HG02623 (cell line): ENCODE measurements at regions not wholly inside any gene's neighbourhood (a gene's known extent, or its start where the extent isn't known, plus 50 kb on each side); places are given as distances from the start of the nearest gene placed in this dataset.

Experiments used
- ATAC-seq: cut with Tn5 transposase; IDR thresholded peaks from one replicate; pipeline ENCODE4 v1.9.1; 2021; ENCODE audit warnings: moderate library complexity; ENCODE audit not compliant: unreplicated experiment

DNA sequence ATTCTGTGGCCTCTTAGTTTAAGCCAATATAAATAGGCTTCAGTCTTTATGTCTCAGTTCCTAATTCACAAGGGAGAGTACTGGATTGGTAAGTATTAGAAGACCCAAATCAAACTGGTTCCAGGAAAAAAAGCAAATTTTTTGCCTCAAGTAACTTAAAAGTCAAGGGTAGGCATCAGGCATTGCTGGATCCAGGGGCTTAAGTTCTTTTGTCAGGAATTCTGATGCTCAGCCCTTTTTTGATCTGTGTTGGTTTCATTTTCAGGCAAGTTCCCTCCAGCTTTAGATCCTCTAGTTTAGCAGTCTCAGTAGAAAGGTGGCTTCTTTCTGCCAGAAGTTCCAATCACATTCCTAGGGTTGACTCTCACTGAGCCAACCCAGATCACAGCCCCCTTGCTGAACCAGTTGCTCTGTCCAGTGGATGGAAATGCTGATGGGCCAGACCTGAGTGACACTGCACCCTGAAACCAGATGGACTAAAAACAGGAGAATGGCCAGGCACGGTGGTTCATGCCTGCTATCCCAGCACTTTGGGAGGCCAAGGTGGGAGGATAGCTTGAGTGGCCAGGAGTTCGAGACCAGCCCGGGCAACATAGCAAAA is 253.5 kb downstream of the SHQ1 start:
- no peak for ATAC-seq

DNA sequence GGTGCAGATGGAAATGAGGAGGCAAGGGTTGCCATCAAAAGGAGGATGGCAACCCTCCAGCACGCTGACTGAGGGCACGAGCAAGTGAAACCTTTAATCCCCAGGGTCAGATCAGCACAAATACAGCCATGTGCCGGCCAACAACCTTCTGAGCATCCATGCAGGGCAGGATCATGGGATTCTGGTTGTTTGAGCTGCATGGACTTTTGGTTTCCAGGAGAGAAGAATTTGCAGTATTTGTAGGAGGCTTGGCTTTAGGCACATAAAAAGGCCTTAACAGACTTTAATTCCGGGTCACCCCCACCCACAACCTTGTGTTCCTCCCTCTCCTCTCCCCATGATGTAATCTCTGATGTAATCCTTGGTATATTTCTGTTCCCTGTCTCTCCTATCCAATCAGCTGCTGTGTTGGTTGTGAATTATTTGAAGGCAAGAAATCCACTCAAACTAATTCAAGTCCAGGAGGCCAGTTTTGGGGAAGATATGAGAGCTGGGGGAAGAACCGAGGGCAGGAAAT is 254.3 kb downstream of the SHQ1 start:
- no peak for ATAC-seq

DNA sequence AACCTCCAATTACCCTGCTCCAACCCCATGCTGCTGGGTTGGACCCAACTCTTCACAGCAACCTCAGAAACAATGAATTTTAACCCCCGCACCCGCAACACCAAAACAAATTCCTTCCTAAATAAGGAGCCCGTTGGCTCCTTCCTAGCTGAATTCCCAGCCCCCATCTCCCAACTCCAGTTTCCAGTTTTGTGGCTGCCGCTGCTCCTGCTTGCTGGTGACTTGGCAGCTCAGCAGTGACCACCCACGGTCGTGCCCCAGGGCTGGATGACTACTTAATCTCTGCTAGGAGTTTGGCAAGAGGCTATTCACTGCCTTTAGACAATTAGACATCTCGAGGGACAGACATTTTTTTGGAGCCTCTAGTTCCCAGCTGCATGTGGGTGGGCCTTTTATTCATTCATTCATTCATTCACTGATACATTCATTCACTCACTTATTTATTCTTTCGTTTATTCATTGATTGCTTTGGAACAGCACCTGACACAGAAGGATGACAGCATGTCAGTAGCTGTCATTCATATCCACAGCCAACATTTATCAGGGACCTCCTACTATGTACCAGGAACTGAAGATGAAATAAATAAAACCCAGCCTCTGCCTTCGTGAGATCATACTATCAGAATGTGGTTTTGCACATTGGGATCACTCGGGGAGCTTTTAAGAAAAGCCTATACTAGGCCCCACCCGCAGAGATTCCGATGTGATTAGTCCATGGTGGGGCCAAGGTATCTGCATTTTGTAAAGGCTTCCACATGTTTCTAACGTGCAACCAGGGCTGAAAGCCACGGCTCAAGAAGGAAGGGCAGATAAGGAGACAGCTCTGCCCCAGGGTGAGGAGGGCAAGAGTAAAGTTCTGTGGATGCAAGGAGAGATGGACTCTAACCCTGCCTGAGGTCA is 256.5 kb downstream of the SHQ1 start:
- ATAC-seq: no peak

DNA sequence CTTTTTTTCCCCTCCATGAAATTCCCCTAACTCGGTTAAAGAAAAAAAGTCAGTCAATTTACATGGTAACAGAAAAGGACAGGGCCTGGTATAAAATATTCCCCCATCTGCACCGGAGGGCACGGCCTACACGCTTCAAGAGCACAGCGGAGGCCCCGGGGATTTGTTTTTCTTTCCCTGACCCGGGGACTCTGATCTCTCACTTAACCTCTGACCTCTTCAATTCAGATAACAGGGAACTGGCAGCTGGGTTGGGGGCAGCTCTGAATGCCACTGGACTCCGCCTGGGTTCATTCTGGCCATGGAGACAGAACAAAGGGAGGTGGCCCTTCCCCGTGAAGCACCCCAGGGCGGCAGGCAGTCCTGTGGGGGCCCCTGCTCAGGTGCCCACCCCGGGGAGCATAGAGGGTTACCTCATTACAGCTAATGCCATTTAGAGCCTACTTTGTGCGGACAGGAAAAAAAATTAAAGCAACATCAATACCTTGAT is 257.5 kb downstream of the SHQ1 start:
- ATAC-seq: no peak

DNA sequence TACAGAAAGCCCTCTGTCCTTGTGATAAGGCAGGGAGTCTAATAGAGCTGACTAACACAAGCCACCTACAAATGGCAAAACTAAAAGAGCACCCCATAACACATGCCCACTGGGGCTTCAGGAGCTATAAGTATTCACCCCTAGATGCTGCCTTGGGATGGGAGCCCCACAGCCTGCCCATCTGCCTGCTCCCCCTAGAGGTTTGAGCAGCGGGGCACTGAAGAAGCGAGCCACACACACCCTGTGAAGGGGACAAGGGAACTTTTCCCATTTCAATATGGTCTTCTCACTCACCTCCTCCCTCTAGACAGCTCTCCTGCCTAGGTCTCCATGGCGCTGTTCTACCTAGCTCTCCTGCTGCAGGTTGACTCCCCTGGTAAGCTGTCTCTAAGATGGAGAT is 261.0 kb downstream of the SHQ1 start:
- ATAC-seq: no peak

DNA sequence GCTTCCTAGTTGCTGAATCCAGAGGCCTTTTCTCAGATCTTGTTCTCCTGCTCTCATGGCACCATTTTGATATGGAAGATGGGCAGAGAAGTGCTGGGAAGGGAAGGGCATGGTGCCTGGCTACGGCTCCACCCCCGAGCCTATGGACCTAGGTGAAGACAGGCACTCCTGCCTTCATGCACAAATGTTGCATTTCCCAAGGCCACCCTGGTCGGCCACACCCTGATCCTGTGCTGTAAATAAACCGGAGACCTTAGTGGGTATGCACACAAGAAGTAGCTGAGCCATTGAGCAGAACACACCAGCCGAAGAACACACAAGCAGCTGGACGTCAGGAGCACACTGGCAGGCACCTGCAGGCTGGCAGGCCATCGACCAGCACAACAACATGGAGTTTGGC is 261.6 kb downstream of the SHQ1 start:
- no peak for ATAC-seq

DNA sequence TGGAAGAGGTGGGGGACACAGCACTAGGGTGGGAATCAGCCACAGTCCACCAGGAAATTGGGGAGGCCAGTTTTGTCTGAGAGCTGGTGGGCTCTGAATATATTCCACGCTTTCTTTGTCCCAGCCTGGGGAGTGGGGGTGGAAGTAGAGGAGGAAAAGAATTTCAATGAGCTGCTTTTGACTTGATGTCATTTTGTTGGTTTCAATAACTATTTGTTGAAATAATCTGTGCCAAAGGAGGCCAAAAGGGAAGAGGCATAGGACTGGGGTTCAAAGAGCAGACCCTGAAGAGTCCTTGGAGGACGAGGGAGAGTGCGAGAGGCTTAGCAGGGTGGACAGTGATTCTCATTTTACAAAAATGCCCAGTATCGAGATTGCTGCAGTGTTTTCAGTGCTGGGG is 262.3 kb downstream of the SHQ1 start:
- ATAC-seq: no peak

DNA sequence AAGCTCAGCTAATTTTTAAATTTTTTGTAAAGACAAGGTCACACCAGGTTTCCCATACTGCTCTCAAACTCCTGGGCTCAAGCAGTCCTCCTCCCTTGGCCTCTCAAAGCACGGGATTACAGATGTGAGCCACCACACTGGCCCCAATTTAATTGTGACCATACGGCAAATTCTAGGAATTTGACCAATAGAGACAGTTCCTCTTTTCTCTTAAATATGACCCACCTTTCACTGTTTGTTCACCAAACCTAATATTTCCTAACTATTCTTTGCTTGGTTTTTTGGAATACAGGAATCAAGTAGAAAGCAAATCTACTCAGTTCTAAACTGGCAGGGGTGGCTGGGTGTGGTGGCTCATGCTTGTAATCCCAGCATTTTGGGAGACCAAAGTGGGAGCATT is 264.0 kb downstream of the SHQ1 start:
- ATAC-seq: no peak

DNA sequence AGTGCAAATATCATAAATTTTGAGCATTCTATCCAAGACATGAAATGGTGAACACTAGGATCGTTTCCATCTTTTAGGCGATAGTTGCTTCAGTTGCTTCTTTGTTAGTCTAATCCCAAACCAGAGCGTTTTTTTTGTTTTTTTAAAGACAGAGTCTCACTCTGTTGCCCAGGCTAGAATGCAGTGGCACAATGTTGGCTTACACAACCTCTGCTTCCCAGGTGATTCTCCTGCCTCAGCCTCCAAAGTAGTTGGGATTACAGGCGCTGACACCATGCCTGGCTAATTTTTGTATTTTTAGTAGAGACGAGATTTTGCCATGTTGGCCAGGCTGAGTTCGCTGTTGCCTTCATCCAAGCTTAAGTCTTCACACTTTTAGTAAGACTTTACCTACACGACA is 265.3 kb downstream of the SHQ1 start:
- no peak for ATAC-seq

DNA sequence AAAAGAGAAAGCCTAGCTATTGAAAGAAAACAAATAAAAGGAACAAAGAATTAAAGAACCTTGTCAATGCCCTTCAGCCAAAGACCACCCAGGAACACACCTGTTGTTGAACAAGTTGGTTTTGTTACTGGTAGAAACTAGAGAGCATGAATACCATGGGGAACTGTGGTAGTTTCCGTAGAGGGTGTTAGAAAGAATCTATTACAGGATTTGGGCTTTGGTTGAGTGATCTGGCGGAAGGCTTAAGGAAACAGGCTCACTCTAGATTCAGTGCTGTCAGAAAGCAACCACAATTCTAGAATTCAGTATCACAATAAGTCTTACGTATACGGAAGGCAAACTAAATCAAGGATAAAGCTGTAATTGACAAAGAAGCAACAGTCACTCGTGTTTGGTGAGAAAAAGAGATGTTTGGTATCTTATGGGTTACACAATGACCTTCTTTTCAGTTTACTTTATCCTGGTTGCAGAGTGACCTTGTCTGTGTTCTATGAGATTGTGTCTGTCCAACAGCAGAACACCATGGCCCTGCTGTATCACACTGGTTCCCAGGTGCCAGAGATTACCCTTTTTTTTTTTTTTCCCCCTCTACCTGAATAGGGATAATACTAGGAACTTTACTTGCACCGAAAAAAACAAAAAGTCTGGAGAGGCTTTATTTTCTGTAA is 265.9 kb downstream of the SHQ1 start:
- ATAC-seq: peak; percentile 96

DNA sequence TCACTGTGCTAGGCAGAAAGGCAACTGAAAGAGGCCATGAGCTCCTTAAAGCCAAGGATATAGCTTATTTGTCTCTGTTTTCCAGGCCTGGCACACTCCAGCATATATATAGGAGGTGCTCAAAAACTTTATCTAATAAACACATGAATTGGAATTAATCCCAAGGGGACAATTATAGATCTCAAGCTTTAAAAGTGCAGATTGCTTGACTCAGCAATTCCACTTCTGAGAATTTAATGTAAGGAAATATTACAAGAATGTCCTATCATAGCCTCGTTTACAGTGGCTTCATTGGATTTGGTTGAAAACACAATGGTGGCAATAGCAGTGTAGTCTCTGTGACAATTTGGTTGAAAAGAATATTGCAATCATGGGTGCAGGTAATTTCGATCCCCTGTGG is 267.3 kb downstream of the SHQ1 start:
- no peak for ATAC-seq

DNA sequence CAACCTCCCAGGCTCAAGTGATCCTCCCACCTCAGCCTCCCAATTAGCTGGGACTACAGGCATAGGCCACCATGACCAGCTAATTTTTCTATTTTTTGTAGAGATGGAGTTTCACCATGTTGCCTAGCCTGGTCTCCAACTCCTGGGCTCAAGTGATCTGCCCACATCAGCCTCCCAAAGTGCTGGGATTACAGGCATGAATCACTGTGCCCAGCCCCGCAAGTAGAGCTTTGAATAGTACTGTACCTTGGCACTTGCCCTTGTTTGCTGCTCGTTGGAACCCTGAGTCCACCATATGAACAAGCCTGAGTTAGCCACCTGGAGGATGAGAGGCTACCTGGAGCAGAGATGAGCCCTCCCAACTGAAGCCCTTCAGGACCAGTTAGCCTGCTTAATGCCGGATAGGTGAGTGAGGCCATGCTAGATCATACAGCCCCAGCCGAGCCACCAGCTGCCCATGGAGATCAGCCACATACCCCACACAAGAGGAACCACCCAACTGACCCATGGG is 267.9 kb downstream of the SHQ1 start:
- no peak for ATAC-seq

DNA sequence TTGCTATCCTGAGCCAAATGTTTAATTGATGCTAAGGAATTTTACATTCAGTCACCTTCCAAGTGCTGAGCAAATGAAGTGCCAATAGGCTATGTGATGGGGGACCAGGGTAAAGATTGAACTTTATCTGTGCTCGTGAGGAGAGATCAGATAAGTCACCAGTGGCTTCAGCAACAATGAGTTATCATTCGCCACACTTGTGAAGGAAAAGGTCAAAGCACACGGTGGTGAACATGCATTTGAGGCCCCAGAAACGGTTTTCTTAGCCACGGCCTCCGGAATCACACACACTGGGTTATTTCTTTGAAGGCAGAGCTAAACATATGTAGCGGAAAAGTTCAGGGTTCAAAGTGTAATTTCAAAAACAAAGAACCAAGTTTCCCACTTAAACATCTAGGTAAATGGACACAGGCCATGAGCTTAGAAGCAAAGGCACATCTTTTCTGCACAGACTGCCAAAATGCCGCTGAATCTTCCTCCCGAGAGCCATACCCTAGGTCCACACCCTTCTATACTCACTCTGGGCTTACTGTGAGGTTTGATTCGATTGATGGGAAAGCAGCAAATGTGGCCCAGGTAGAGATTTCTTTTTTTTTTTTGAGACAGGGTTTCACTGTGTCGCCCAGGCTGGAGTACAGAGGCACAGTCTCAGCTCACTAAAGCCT is 268.5 kb downstream of the SHQ1 start:
- no peak for ATAC-seq

DNA sequence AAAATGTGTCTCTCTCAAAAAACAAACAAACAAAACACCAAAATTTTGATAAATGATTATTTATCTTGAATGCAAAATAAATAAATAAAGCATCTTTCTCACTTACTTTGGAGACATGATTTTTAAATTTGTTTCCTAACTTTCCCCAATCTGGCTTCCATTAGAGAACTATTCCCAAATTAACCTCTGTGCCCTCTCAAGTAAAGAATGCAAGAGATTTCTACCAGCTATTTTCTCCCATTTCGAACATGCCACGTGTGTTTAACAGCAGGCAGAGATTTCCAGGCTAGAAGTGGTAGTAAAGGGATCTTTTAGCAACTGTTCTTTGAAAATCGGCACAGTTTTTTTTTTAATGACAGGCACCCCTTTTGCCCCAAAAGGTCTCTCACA is 269.1 kb downstream of the SHQ1 start:
- ATAC-seq: no peak

DNA sequence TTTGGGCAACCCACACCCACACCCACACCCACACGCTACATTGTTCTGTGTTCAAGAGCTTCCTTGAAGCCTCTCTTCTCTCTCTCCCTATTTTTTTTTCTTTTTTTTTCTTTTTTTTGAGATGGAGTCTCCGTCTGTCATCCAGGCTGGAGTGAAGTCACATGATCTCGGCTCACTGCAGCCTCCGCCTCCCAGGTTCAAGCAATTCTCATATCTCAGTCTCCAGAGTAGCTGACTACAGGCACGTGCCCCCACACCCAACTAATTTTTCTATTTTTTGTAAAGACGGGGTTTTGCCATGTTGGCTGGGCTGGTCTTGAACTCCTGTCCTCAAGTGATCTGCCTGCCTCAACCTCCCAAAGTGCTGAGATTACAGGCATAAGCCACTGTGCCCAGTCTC is 271.1 kb downstream of the SHQ1 start:
- ATAC-seq: no peak

DNA sequence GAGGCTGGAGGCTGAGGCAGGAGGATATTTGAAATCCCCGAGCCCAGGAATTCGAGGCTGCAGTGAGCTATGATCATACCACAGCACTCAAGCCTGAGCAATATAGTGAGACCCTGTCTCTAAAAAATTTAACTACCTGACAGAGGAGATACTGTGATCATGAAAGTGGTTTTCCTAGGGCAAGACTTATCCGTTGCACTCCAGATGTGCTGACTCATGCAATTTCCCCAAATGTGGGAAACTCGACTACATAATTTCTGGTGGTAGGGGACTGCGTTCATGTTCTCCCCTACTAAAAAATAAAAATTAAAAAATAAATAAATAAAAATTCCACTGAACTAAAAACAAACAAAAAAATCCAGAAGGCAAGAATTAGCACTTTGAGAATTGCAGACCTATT is 271.7 kb downstream of the SHQ1 start:
- no peak for ATAC-seq

DNA sequence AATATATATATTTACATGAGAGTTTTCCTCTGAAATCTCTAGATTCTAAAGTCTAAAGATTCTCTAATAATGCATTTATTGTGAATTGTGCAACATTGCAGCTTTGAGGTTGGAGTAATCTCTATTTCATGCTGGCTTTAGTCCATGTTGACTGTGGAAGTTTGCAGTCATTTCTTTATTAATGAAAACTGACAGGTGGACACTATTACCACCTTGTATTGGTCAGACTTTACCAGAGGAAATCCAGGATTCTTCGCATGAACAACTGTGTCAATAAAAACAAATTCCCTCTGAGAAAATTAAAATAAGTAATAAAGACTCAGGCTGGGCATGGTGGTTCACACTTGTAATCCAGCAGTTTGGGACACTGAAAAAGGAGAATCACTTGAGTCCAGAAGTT is 274.1 kb downstream of the SHQ1 start:
- no peak for ATAC-seq

DNA sequence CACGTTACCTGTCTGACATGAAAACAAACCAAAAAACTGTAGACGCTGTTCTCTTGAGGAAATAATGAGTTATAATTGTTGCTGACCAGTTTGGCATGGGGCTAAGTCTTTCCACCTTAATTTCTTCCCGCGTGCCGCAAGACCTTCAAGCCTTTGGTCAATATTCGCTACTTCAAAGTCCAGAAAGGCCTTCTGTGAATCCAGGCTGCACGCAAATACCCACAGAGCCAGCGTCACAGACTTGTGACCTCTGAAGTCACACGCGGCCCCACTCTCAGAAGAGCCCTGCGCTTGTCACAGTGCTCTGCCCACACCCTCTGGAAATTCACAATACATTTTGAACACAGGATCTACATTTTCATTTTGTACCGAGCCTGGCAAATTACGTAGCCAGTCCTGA is 275.2 kb downstream of the SHQ1 start:
- no peak for ATAC-seq

DNA sequence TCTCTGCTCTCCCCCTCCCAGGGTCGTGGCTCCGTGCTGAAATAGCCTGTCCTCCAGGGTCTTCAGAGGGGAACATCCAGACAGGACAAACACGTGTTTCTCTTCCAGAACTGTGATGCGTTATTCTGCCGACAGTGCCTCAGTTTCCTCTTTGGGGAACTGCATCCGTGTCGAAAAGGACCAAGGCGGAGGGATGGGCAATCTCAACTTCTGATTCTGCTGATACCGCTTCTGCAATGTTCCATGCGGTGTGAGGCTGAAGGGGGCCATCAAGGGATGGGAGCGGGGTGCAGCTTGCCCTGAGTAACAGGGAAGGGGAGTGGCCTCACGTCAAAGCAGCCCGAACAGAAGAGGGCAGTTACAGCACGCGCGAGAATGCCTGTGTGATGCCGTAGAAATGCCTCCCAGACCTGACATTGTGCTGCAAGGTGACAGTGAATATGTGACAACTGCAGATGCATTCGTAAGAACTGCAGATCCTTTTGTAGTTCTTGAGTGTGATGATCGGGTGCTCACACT is 275.7 kb downstream of the SHQ1 start:
- no peak for ATAC-seq

DNA sequence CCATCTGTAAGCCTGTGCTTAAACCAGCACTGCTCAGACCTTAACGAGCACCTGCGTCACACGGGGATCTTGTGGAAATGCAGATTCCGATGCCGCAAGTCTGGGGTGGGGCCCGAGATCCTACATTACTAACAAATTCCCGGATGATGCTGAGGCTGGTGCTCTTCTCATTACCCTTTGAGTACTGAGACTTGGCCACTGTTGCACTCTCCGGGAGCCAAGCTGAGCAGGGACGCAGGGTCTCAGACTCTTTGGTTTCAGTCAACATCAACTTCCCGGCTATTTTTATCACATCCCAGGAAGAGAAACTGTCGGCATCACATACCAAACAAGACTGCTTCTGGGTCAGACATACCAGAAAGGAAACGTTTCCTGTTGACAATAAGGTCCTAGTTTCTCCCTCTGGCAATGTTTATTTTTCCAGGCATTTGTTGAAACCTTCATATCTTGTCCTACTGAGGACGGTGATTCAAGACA is 276.6 kb downstream of the SHQ1 start:
- no peak for ATAC-seq

DNA sequence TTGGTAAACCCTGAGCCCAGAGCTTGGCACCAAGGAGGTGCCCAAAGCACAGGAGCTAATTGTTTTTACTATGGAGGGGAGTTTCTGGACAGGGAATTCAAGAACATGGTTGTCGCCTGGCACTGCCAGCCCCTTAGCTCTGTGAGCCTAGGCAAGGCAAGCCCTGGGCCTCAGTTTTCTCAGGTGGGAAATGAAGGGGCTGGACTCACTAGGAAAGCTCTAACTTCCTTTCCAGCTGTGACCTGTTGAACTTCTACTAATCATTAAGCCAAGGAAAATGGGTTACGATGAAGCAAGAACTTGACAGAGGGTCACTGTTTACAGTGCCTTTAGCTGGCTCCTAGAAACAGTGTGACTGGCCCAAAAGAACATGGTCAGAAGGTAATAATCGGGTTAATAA is 277.2 kb downstream of the SHQ1 start:
- ATAC-seq: no peak
